ENCODE measurements at regions not wholly inside any gene's neighbourhood (a gene's known extent, or its start where the extent isn't known, plus 50 kb on each side); places are given as distances from the start of the nearest gene placed in this dataset.

- TF ChIP-seq SOX6 (IDR thresholded peaks at IDR 0.05) (no peak), SOX6 (CRISPR knock-in tag; IDR thresholded peaks at IDR 0.05) (peak; percentile 51; the same call in 1 of the 2 replicates), HMG20A (CRISPR knock-in tag; IDR thresholded peaks at IDR 0.05; ENCODE audit: borderline replicate concordance) (peak; percentile 37; the same call in 1 of the 2 replicates), ZBTB26 (CRISPR knock-in tag; IDR thresholded peaks at IDR 0.05; ENCODE audit: borderline replicate concordance) (peak; percentile 77; the same call in 1 of the 2 replicates), MAFG (CRISPR knock-in tag; IDR thresholded peaks at IDR 0.05) (no peak), ZNF205 (CRISPR knock-in tag; IDR thresholded peaks at IDR 0.05) (no peak), ZNF101 (CRISPR knock-in tag; IDR thresholded peaks at IDR 0.05; ENCODE audit: borderline replicate concordance, low read depth) (no peak), MAZ (IDR thresholded peaks at IDR 0.05; ENCODE audit: borderline replicate concordance, low read depth, low read length) (no peak), MAZ (CRISPR knock-in tag; IDR thresholded peaks at IDR 0.05; ENCODE audit: low read depth) (no peak), FLYWCH1 (CRISPR knock-in tag; IDR thresholded peaks at IDR 0.05) (no peak), ZNF296 (CRISPR knock-in tag; conservative IDR thresholded peaks at IDR 0.05) (no peak), ZNF704 (CRISPR knock-in tag; IDR thresholded peaks at IDR 0.05; ENCODE audit: borderline replicate concordance) (no peak), ZMYM3 (CRISPR knock-in tag; IDR thresholded peaks at IDR 0.05) (peak; percentile 96), SNAPC5 (CRISPR knock-in tag; IDR thresholded peaks at IDR 0.05; ENCODE audit: borderline replicate concordance) (no peak), CEBPG (CRISPR knock-in tag; IDR thresholded peaks at IDR 0.05) (no peak), BCL6 (CRISPR knock-in tag; IDR thresholded peaks at IDR 0.05) (no peak), TARDBP (CRISPR knock-in tag; IDR thresholded peaks at IDR 0.05) (0 out of 2 replicates have a peak, but pooled peaks have one; percentile 10), SMAD1 (CRISPR knock-in tag; IDR thresholded peaks at IDR 0.05; ENCODE audit: borderline replicate concordance, low read depth) (no peak), ZNF3 (CRISPR knock-in tag; IDR thresholded peaks at IDR 0.05) (0 out of 2 replicates have a peak, but pooled peaks have one; percentile 27), NR2C2 (CRISPR knock-in tag; IDR thresholded peaks at IDR 0.05; ENCODE audit: borderline replicate concordance) (peak; percentile 39; the same call in 1 of the 2 replicates), SMYD3 (CRISPR knock-in tag; IDR thresholded peaks at IDR 0.05) (0 out of 2 replicates have a peak, but pooled peaks have one; percentile 73), ISL2 (CRISPR knock-in tag; IDR thresholded peaks at IDR 0.05) (0 out of 2 replicates have a peak, but pooled peaks have one; percentile 18)
- TF ChIP-seq, protein P1, sequence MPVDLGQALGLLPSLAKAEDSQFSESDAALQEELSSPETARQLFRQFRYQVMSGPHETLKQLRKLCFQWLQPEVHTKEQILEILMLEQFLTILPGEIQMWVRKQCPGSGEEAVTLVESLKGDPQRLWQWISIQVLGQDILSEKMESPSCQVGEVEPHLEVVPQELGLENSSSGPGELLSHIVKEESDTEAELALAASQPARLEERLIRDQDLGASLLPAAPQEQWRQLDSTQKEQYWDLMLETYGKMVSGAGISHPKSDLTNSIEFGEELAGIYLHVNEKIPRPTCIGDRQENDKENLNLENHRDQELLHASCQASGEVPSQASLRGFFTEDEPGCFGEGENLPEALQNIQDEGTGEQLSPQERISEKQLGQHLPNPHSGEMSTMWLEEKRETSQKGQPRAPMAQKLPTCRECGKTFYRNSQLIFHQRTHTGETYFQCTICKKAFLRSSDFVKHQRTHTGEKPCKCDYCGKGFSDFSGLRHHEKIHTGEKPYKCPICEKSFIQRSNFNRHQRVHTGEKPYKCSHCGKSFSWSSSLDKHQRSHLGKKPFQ (CRISPR knock-in tag; IDR thresholded peaks at IDR 0.05; ENCODE audit: insufficient replicate concordance) = no peak
- TF ChIP-seq, protein P2, sequence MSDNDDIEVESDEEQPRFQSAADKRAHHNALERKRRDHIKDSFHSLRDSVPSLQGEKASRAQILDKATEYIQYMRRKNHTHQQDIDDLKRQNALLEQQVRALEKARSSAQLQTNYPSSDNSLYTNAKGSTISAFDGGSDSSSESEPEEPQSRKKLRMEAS (IDR thresholded peaks at IDR 0.05) = peak; percentile 36; the same call in 1 of the 2 replicates
- TF ChIP-seq, protein P3, sequence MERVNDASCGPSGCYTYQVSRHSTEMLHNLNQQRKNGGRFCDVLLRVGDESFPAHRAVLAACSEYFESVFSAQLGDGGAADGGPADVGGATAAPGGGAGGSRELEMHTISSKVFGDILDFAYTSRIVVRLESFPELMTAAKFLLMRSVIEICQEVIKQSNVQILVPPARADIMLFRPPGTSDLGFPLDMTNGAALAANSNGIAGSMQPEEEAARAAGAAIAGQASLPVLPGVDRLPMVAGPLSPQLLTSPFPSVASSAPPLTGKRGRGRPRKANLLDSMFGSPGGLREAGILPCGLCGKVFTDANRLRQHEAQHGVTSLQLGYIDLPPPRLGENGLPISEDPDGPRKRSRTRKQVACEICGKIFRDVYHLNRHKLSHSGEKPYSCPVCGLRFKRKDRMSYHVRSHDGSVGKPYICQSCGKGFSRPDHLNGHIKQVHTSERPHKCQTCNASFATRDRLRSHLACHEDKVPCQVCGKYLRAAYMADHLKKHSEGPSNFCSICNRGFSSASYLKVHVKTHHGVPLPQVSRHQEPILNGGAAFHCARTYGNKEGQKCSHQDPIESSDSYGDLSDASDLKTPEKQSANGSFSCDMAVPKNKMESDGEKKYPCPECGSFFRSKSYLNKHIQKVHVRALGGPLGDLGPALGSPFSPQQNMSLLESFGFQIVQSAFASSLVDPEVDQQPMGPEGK (CRISPR knock-in tag; IDR thresholded peaks at IDR 0.05) = no peak
These were observed 62.3 kb downstream of the ZIC5 start (continued) for GRCh38 chr13:99909097-99909835.
